SK-N-SH (cell line): ENCODE measurements at regions not wholly inside any gene's neighbourhood (a gene's known extent, or its start where the extent isn't known, plus 50 kb on each side); places are given as distances from the start of the nearest gene placed in this dataset.

ENCODE experiments used
- CTCF ChIP-seq: fragments of 200-600 bp; sonication (generic); IDR thresholded peaks from 2 replicates; pipeline ENCODE4 v1.6.1; 2017; ENCODE audit warnings: antibody characterized with exemption, mild to moderate bottlenecking, moderate library complexity
- EP300 ChIP-seq, 2 experiments: IDR thresholded peaks; 2 replicates each; pipeline versions ENCODE4 v1.4.0 to v1.6.1; 2012; ENCODE audit warnings: borderline replicate concordance in 1 of 2, low read depth in 1 of 2, low read length in 1 of 2
- GABPA ChIP-seq: IDR thresholded peaks from 2 replicates; pipeline ENCODE4 v1.4.0; 2012; ENCODE audit warnings: low read depth, mild to moderate bottlenecking
- GATA2 ChIP-seq: sonication (generic); formaldehyde crosslinking; IDR thresholded peaks from 2 replicates; pipeline ENCODE4 v1.5.0; 2020; ENCODE audit warnings: mild to moderate bottlenecking, missing genetic modification reagents
- POLR2AphosphoS5 ChIP-seq: IDR thresholded peaks from 2 replicates; pipeline ENCODE4 v1.6.1; 2012; ENCODE audit warnings: low read depth, low read length
- REST ChIP-seq: IDR thresholded peaks from 2 replicates; pipeline ENCODE4 v1.6.1; 2012; ENCODE audit warnings: mild to moderate bottlenecking, low read depth, low read length, moderate library complexity
- TAF1 ChIP-seq: IDR thresholded peaks from 2 replicates; pipeline ENCODE4 v1.6.1; 2012; ENCODE audit warnings: low read depth, mild to moderate bottlenecking, low read length, moderate library complexity, borderline replicate concordance

GRCh38 chr2:186164325-186164724 is 321.7 kb upstream of the ZC3H15 start:
- TF ChIP-seq CTCF, result no peak
- TF ChIP-seq REST, result no peak
- TF ChIP-seq GABPA, result no peak
- TF ChIP-seq EP300 (IDR thresholded peaks at IDR 0.05; ENCODE audit: borderline replicate concordance in 1 of 2, low read depth in 1 of 2, low read length in 1 of 2), result no peak
- no peak for TF ChIP-seq POLR2AphosphoS5
- TF ChIP-seq TAF1, result no peak
- no peak for TF ChIP-seq GATA2 (CRISPR knock-in tag)
